C4-2B (cell line): ENCODE measurements at regions not wholly inside any gene's neighbourhood (a gene's known extent, or its start where the extent isn't known, plus 50 kb on each side); places are given as distances from the start of the nearest gene placed in this dataset.

ENCODE experiments used
- H3K27ac ChIP-seq: fragments of 450-650 bp; 2 replicates; pipeline ENCODE4 v1.5.1; 2017
- CTCF ChIP-seq: fragments of 450-650 bp; conservative IDR thresholded peaks from 2 replicates; pipeline ENCODE4 v1.5.1; 2017; ENCODE audit warnings: mild to moderate bottlenecking
- ZFX ChIP-seq: fragments of 450-650 bp; IDR thresholded peaks from 2 replicates; pipeline ENCODE4 v1.6.1; 2017

GRCh38 chr5:15304066-15304731, 195.8 kb upstream of the FBXL7 start:
- no peak for TF ChIP-seq CTCF
- TF ChIP-seq ZFX = no peak

GRCh38 chr5:15300141-15300540, 199.8 kb upstream of the FBXL7 start:
- TF ChIP-seq CTCF (no peak), ZFX (no peak)
- no peak overlapping the region for H3K27ac ChIP-seq

More at GRCh38 chr5:15304066-15304731, 195.8 kb upstream of the FBXL7 start:
- H3K27ac ChIP-seq = no peak overlapping the region

GRCh38 chr5:15290953-15291352, 209.0 kb upstream of the FBXL7 start:
- peak; percentile 51 for TF ChIP-seq CTCF
- no peak for TF ChIP-seq ZFX
- H3K27ac ChIP-seq = no peak overlapping the region

- TF ChIP-seq ZFX (no peak), CTCF (peak; percentile 42)
- H3K27ac ChIP-seq = no peak overlapping the region
Observed at GRCh38 chr5:15286650-15287049, 213.3 kb upstream of the FBXL7 start.

- no peak for TF ChIP-seq ZFX
- no peak for TF ChIP-seq CTCF
- no peak overlapping the region for H3K27ac ChIP-seq
Observed at GRCh38 chr5:15285901-15286583, 213.9 kb upstream of the FBXL7 start.

GRCh38 chr5:15284706-15285105, 215.3 kb upstream of the FBXL7 start:
- no peak for TF ChIP-seq ZFX
- no peak for TF ChIP-seq CTCF
- no peak overlapping the region for H3K27ac ChIP-seq

- no peak for TF ChIP-seq CTCF
- no peak for TF ChIP-seq ZFX
- H3K27ac ChIP-seq = no peak overlapping the region
Observed at GRCh38 chr5:15283076-15283475, 216.9 kb upstream of the FBXL7 start.
